GM23248 (cell line): ENCODE measurements at regions not wholly inside any gene's neighbourhood (a gene's known extent, or its start where the extent isn't known, plus 50 kb on each side); places are given as distances from the start of the nearest gene placed in this dataset.

Experiments used
- DNase-seq: peaks from one replicate; pipeline ENCODE4 v3.0.0-alpha.2; 2015
- H2AFZ ChIP-seq: fragments of 200-600 bp; sonication (generic); 2 replicates; pipeline ENCODE4 v1.6.1; 2016; ENCODE audit warnings: antibody characterized with exemption
- H3F3A ChIP-seq: fragments of 200-600 bp; sonication (generic); 2 replicates; pipeline ENCODE4 v1.6.1; 2016; ENCODE audit warnings: mild to moderate bottlenecking, antibody characterized with exemption, mixed run types; ENCODE audit not compliant: insufficient read depth
- H3K27ac ChIP-seq: fragments of 200-600 bp; sonication (generic); 2 replicates; pipeline ENCODE4 v1.5.1; 2016; ENCODE audit warnings: mild to moderate bottlenecking
- H3K27me3 ChIP-seq: fragments of 200-600 bp; sonication (generic); replicated peaks from 2 replicates; pipeline ENCODE4 v1.6.1; 2016; ENCODE audit warnings: mild to moderate bottlenecking; ENCODE audit not compliant: insufficient read depth
- H3K36me3 ChIP-seq: fragments of 200-600 bp; sonication (generic); 2 replicates; pipeline ENCODE4 v1.6.1; 2016; ENCODE audit warnings: low read depth, mild to moderate bottlenecking
- H3K4me1 ChIP-seq: fragments of 200-600 bp; sonication (generic); 2 replicates; pipeline ENCODE4 v1.6.1; 2016; ENCODE audit warnings: mild to moderate bottlenecking; ENCODE audit not compliant: insufficient read depth
- H3K4me2 ChIP-seq: fragments of 200-600 bp; sonication (generic); one replicate; pipeline ENCODE4 v1.6.1; 2016; ENCODE audit warnings: mild to moderate bottlenecking; ENCODE audit not compliant: unreplicated experiment
- H3K4me3 ChIP-seq: fragments of 200-600 bp; sonication (generic); 2 replicates; pipeline ENCODE4 v1.5.1; 2016; ENCODE audit warnings: mild to moderate bottlenecking
- H3K79me2 ChIP-seq: fragments of 200-600 bp; sonication (generic); 2 replicates; pipeline ENCODE4 v1.6.1; 2016; ENCODE audit warnings: mild to moderate bottlenecking; ENCODE audit not compliant: insufficient read depth
- H3K9ac ChIP-seq: fragments of 200-600 bp; sonication (generic); 2 replicates; pipeline ENCODE4 v1.6.1; 2016; ENCODE audit warnings: mild to moderate bottlenecking
- H3K9me2 ChIP-seq: fragments of 200-600 bp; sonication (generic); 2 replicates; pipeline ENCODE4 v1.6.1; 2016; ENCODE audit warnings: mixed run types, mild to moderate bottlenecking, moderate library complexity; ENCODE audit not compliant: insufficient read depth
- H3K9me3 ChIP-seq: fragments of 200-600 bp; sonication (generic); one replicate; pipeline ENCODE4 v1.6.1; 2017; ENCODE audit warnings: low read depth
- H4K20me1 ChIP-seq: fragments of 200-600 bp; sonication (generic); 2 replicates; pipeline ENCODE4 v1.6.0; 2016; ENCODE audit not compliant: insufficient read depth
- EZH2 ChIP-seq: fragments of 200-600 bp; sonication (generic); IDR thresholded peaks from 2 replicates; pipeline ENCODE4 v1.6.1; 2018; ENCODE audit warnings: antibody characterized with exemption, mild to moderate bottlenecking; ENCODE audit not compliant: insufficient read depth, poor library complexity, severe bottlenecking
- EZH2phosphoT487 ChIP-seq: fragments of 200-600 bp; sonication (generic); IDR thresholded peaks from 2 replicates; pipeline ENCODE4 v1.6.1; 2018; ENCODE audit warnings: antibody characterized with exemption, moderate library complexity, mild to moderate bottlenecking, low read depth; ENCODE audit not compliant: insufficient read depth
- WGBS, 2 experiments: methylation state at CpG; one replicate each; pipeline ENCODE4 v1.1.6; 2015 to 2017; ENCODE audit warnings: low lambda C conversion rate in 2 of 2, low coverage in 1 of 2; ENCODE audit errors: missing lambda C conversion rate in 2 of 2; 5-methylcytosine and 5-hydroxymethylcytosine counted together
- in situ Hi-C: fragments of 300-500 bp; cut with MboI; formaldehyde crosslinking; loops from 2 replicates; pipeline ENCODE4 v1.15.0; 2020

DNA sequence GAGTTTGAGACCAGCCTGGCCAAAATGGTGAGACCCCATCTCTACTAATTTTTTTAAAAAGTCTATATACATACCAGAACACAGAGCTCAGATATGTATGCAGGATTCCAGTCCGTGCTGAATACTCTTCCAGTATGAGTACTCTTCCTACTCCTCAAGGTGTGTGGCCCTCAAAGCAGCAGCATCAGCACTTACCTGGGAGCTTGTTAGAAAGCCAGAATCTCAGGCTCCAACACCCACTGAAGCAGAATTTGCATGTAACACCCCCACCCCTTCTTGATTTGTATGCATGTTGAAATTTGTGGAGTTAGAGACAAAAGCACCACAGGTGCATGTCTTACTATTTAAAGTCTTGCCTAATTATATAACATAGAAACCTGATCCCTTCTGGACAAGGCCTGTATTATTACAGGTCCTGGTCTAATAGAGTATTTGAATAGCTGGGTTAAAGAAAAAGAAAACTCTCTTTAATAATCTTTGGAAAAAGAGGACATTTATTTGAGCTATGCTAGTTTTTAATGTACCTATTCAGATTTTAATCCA lies 50.3 kb upstream of the NFE2L2 start:
- Histone ChIP-seq H3K36me3 (no peaks in the 10 kb centered on the region), H3K27me3 (no peaks in the 10 kb centered on the region), H3K9ac (no peak overlapping the region), H3K4me3 (no peak overlapping the region), H3F3A (peaks cover 13% of the 10 kb centered on the region; the same call in 1 of the 2 replicates), H4K20me1 (no peaks in the 10 kb centered on the region), H3K79me2 (no peaks in the 10 kb centered on the region), H3K9me2 (peaks cover 4% of the 10 kb centered on the region; the same call in 1 of the 2 replicates), H3K4me2 (no peak overlapping the region), H3K4me1 (peaks cover 17% of the 10 kb centered on the region), H3K9me3 (no peaks in the 10 kb centered on the region), H2AFZ (no peak overlapping the region), H3K27ac (peak overlapping the region; percentile 47; the same call in 1 of the 2 replicates)
- 94 to 100% methylated on average over 1 of the region's 1 CpG for whole genome bisulfite sequencing, 2 experiments
- no peak for TF ChIP-seq EZH2phosphoT487
- no peak for TF ChIP-seq EZH2
- in situ Hi-C loops: no loop called here
- no peak for DNase-seq

DNA sequence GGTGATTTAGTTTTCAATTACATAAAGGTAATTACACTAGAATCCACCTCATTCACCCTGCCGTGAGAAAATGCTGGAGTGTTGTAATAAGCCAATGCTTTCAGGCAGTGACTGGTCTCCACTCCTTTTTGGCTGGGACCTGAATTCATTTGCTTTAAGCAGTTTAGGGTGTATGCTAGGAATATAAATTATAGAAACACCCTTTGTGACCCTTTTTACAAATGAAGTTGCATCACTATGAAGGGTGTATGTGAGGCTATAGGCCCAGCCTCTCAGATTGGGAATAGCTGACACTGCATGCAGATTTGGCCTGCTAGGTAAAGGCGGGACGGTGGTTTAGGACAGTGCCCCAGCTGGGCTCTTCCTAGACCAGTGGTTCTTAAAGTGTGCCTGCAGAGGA lies 50.8 kb upstream of the NFE2L2 start:
- WGBS, 2 experiments: 90 to 100% methylated on average over 3 of the region's 3 CpGs
- Histone ChIP-seq H3K9me2 (peaks cover 4% of the 10 kb centered on the region; the same call in 1 of the 2 replicates), H4K20me1 (no peaks in the 10 kb centered on the region), H3K4me1 (peaks cover 17% of the 10 kb centered on the region), H3K4me3 (no peak overlapping the region), H3K27me3 (no peaks in the 10 kb centered on the region), H3K79me2 (no peaks in the 10 kb centered on the region), H3K27ac (no peak overlapping the region), H3K9ac (no peak overlapping the region), H2AFZ (no peak overlapping the region), H3F3A (peaks cover 13% of the 10 kb centered on the region; the same call in 1 of the 2 replicates), H3K4me2 (no peak overlapping the region), H3K36me3 (no peaks in the 10 kb centered on the region), H3K9me3 (no peaks in the 10 kb centered on the region)
- in situ Hi-C loops: no loop called here
- no peak for TF ChIP-seq EZH2phosphoT487
- DNase-seq: no peak

DNA sequence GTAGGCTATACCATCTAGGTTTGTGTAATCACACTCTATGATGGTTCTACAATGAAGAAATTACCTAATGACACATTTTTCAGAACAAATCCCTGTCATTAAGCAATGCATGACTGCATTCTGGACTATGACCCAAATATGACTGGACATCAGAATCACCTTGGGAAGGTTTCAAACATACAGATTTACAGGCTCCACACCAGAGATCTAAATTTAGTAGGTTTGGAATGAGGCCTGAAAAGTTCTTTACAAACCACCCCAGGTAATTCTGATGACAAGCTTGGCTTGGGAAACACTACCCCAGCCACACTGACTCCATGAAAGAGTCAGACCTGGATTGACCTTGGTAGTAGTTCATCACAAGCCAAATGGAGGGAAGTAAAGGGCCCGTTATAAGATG lies 52.2 kb upstream of the NFE2L2 start:
- 95 to 97% methylated on average over 1 of the region's 1 CpG for WGBS, 2 experiments
- peaks cover 17% of the 10 kb centered on the region for H3K4me1 ChIP-seq
- H4K20me1 ChIP-seq: no peaks in the 10 kb centered on the region
- no peak overlapping the region for H2AFZ ChIP-seq
- in situ Hi-C loops: no loop called here
- DNase-seq: no peak
- H3F3A ChIP-seq: peaks cover 13% of the 10 kb centered on the region; the same call in 1 of the 2 replicates
- H3K27ac ChIP-seq: no peak overlapping the region
- no peaks in the 10 kb centered on the region for H3K79me2 ChIP-seq
- no peak for TF ChIP-seq EZH2phosphoT487
- no peak for TF ChIP-seq EZH2
- no peak overlapping the region for H3K4me3 ChIP-seq
- H3K9me2 ChIP-seq: peaks cover 4% of the 10 kb centered on the region; the same call in 1 of the 2 replicates
- H3K27me3 ChIP-seq: no peaks in the 10 kb centered on the region
- H3K9me3 ChIP-seq: no peaks in the 10 kb centered on the region
- no peaks in the 10 kb centered on the region for H3K36me3 ChIP-seq
- no peak overlapping the region for H3K9ac ChIP-seq
- H3K4me2 ChIP-seq: no peak overlapping the region

DNA sequence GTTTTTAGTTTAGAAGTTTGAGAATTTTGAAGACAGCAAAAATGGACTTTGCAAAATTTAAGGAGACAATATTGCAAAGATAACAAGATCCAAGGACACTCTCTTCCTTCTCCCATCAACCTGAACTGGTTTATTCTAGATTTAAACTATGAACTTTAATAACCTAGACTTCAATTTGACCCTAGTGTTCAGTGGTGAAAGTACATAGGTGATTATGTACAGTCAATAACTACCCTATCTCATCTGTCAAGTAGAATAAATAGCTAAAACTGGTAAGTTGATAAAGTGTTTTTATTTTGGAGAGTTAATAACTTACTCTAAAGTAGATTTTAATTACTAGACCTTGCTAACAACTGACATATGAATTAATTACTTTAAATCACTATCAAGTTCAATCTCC lies 52.9 kb upstream of the NFE2L2 start:
- Histone ChIP-seq H2AFZ (no peak overlapping the region), H3K9me3 (no peaks in the 10 kb centered on the region)
- in situ Hi-C loops: no loop called here

DNA sequence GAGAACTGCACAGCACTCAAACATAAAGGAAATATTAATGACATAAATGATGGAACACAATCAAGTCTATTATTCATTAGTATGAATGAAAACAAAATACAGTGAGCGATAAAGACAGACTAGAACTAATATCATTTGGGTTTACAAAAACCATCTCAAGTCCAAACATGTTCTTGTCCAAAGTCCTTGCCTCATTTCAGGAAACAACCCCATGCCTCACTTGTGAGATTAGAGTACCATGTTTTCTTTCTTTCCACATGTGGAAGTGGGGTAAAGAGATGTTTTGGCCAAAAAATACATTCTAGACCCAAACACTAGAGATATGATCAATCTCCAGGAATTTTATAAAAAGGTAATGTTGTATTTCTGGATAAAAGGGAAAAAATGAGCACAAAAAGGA lies 53.3 kb upstream of the NFE2L2 start:
- Histone ChIP-seq H3K9ac (no peak overlapping the region), H3K4me1 (peaks cover 17% of the 10 kb centered on the region), H3K4me3 (no peak overlapping the region), H3K36me3 (no peaks in the 10 kb centered on the region), H3K79me2 (no peaks in the 10 kb centered on the region), H3K27me3 (no peaks in the 10 kb centered on the region), H4K20me1 (no peaks in the 10 kb centered on the region), H3K4me2 (no peak overlapping the region), H3K9me2 (peaks cover 4% of the 10 kb centered on the region; the same call in 1 of the 2 replicates), H3K9me3 (no peaks in the 10 kb centered on the region), H2AFZ (no peak overlapping the region), H3F3A (peaks cover 13% of the 10 kb centered on the region; the same call in 1 of the 2 replicates), H3K27ac (no peak overlapping the region)
- WGBS, 2 experiments: 100% methylated on average over 1 of the region's 1 CpG
- TF ChIP-seq EZH2phosphoT487 (no peak), EZH2 (no peak)
- in situ Hi-C loops: no loop called here
- no peak for DNase-seq

More for the DNA sequence above, 52.9 kb upstream of the NFE2L2 start:
- H3K36me3 ChIP-seq: no peaks in the 10 kb centered on the region
- no peak for DNase-seq
- no peak overlapping the region for H3K4me3 ChIP-seq
- peaks cover 4% of the 10 kb centered on the region; the same call in 1 of the 2 replicates for H3K9me2 ChIP-seq
- no peak overlapping the region for H3K27ac ChIP-seq
- H3K4me2 ChIP-seq: no peak overlapping the region
- peaks cover 17% of the 10 kb centered on the region for H3K4me1 ChIP-seq
- peaks cover 13% of the 10 kb centered on the region; the same call in 1 of the 2 replicates for H3F3A ChIP-seq
- H3K79me2 ChIP-seq: no peaks in the 10 kb centered on the region
- TF ChIP-seq EZH2: no peak
- no peaks in the 10 kb centered on the region for H4K20me1 ChIP-seq
- no peaks in the 10 kb centered on the region for H3K27me3 ChIP-seq
- no peak overlapping the region for H3K9ac ChIP-seq
